GM21576 (cell line): ENCODE measurements at regions not wholly inside any gene's neighbourhood (a gene's known extent, or its start where the extent isn't known, plus 50 kb on each side); places are given as distances from the start of the nearest gene placed in this dataset.

Experiments
- ATAC-seq: cut with Tn5 transposase; IDR thresholded peaks from one replicate; pipeline ENCODE4 v1.9.1; 2021; ENCODE audit warnings: mild to moderate bottlenecking, moderate library complexity; ENCODE audit not compliant: unreplicated experiment

- no peak for ATAC-seq
These were observed 250.7 kb downstream of the TBC1D4 start for GRCh38 chr13:75231235-75231634.

DNA sequence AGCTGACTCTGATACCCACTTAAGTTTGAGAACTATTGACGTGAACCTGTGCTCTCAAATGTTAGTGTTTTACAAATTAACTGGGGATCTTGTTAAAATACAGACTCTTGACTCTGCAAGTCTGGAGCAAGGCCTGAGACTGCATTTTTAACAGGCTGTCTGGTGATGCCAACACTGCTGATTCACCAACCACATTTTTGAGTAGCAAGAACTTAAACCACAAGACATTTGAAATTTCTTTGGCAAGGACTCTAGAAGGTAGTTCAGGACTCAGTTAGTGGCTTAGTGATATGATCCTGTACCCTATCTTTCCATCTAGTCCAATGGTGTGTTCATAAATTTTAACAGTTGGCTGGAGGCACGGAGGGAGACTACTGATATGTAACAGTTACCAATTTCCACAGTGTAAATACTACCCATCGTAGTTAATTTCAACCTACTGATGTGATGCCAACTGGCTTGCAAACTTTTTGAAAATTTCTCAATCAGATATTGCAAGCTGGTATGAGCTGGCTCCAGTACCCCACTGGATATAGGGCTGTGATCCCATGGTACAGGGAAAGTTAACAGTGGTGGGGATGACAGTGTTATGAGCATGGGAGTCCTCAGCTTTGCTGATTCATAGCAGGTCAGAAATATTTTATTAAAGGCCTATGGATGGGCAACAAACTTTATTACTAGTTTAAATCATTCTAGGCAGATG, 255.1 kb downstream of the TBC1D4 start:
- no peak for ATAC-seq

- ATAC-seq: no peak
These were observed 255.9 kb downstream of the TBC1D4 start for GRCh38 chr13:75226092-75226491.

- ATAC-seq: no peak
These were observed 256.5 kb downstream of the TBC1D4 start for GRCh38 chr13:75225288-75226032.

DNA sequence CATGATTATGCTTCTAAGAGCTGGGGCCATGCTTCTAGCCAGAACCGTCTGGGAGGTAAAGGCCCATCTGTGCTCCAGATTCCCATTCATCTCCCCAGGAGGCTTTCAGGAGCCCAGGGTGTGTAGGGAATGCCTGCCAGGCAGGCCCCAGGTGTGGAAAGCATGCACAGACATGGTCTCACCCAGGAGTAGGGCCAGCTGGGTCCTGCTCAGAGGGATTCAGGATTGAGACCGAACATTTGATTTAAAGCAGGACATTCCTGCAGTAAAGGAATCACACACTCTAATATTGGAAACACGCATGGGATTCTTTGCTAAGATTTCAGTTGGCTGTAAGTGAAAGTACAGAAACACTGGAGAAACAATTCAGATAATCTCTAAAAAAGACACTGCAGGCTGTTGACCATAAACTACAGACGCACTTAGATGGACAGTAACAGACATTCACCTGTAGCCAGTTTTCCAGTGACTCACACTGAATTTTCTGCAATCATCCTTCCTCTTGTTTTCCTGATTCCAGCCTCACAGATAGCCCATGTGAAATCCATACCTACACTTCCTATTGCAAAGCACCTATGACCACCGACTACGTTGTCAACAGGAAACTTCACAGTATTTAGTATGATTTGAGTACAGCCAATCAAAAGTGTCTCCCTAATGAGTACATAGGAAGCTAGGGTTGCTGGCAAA, 257.8 kb downstream of the TBC1D4 start:
- ATAC-seq: no peak

DNA sequence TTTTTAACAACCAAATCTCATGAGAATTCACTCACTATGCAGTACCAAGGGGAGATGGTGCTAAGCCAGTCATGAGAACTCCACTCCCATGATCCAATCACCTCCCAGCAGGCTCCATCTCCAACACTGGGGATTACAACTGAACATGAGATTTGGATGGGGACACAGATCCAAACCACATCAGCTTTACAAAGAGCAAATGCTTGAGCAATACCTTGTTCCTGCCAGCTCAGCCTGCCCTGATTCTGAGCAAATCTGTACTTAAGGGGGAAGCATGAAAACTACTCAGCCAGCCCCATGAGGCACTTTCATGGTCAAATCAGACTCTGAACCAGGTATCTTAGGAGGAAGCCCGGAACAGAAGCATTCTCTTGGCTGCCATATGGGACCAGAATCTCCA, 259.9 kb downstream of the TBC1D4 start:
- no peak for ATAC-seq

GRCh38 chr13:75220861-75221260, 261.1 kb downstream of the TBC1D4 start:
- no peak for ATAC-seq

DNA sequence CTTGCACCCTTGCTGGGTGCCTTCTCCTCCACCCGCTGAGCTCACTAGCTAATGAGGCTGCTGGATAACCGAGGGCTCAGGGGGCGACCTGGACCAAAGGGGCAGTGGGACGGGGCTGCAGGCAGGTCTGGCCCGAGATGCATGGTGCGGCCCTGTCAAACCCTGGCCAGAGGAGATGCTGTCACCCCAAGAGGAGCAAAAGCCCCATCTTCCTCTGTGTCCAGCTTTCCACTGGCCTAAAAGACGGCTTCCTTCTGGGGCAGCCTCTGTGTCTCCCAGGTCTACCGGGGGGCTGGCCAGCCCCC, 261.8 kb downstream of the TBC1D4 start:
- no peak for ATAC-seq

DNA sequence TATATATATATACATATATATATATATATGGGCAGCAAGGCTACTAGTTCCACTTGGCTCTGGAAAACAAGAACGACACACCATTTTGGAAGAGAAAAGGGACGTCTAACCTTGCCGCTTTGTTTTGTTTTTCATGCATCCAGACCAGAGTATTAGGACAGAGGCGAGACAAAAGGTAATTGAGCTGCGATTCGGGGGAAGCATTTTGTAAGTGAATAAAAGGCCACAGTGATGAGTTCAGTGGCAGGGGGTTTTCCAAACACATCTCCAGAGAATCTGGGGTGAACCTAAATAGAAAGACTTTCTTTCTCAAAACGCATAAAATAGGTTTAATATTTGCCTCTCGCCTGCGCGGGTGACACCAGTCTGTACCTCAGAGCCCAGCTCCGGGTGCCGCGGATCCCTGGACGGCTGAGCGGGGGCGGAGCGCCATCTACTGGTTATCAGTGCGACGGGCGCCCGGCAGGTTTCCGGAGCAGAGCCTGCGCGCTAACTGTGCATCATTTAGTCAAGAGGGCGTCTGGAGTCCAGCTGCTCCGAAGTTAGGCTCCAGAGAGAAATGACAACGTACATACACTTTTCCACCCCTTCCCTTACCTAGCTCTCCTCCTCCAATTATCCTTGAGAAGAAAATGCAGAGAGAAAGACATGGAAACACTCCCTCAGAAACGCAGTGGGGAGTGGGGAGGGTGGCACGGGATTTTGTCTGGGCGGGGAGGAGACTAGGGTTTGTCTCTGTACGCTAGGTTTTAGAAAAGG, 262.3 kb downstream of the TBC1D4 start:
- ATAC-seq: peak; percentile 97

- ATAC-seq: no peak
These were observed 264.0 kb downstream of the TBC1D4 start for GRCh38 chr13:75217949-75218348.

DNA sequence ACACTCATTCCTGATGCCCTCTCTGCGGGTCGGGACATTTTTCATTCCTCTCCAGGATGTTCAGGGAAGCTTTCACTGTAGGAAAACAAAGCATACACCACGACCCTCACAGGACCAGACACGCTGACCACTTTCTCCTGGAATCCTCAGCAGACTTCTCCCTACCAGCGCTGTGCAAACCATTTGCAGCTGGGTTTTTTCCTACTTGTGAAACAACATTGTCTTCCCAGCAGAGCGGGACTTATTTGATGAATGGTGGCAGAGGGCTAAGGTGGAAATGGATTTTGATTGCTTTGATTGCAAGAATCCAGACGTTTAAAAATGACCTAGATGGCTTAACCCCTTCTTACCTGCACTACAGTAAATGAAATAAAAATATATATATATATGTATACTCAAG, 265.9 kb downstream of the TBC1D4 start:
- no peak for ATAC-seq

GRCh38 chr13:75214846-75215245, 267.1 kb downstream of the TBC1D4 start:
- no peak for ATAC-seq

- ATAC-seq: no peak
These were observed 279.0 kb downstream of the TBC1D4 start for GRCh38 chr13:75202981-75203380.

- ATAC-seq: no peak
These were observed 284.2 kb downstream of the TBC1D4 start for GRCh38 chr13:75197803-75198202.

DNA sequence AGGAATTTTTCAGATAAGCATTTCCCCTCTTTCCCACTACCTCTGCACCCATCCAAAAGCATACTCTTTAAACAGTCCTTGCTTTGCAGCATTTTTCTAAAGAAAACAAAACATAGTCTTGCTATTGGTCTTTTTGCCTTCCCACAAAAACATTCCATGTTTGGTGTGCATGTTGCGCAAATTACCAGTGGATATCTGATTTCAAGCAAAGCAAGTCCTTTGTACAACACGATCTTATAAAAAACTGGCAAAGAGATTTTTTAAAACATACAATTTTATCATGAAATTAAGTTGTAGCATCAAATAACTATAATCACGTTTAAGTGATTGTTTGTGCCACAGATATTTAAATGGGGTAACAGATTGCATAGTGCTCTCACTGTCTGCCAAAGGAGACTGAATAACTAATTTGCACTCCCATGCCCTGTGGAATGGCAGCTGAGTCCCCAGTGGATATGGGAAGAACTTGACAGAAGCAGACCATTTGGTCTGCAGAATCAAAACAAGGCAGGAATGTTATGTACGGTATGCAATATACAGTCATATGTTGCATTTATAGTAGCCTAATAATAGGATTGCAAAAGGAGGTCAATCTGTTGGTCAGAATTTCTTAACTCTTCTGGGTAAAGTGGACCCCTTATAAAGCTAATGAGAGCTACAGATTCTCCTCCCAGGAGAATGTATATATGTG, 285.7 kb downstream of the TBC1D4 start:
- ATAC-seq: no peak

DNA sequence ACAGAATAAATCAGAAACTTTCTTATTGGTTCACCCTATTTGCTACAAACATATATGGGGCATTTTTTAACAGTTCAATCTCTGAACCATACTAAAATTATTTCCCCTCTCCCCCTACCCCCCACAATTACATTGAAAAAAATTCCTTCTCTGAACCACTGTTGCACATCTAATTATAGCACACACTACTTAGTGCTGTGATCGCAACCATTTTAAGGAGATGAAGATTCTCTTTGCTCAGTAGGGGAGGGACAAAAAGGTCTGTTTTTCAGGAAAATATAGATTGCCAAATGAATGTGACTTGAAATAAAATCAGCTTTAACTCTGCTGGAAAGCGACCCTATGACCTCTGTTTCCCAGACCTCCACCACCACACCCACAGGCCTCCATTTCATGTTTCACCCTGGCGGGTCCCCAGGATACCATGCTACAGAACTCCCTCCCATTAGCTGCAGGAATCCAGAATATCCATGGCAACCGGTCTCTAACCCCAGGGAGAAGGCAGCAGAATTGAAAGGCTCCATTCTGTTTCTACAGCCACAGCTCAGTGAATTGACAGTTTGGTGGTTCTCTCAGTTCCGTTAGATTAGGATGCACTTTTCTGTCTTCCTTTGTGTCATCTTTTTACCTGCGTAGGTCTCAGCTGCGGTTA, 286.3 kb downstream of the TBC1D4 start:
- no peak for ATAC-seq

DNA sequence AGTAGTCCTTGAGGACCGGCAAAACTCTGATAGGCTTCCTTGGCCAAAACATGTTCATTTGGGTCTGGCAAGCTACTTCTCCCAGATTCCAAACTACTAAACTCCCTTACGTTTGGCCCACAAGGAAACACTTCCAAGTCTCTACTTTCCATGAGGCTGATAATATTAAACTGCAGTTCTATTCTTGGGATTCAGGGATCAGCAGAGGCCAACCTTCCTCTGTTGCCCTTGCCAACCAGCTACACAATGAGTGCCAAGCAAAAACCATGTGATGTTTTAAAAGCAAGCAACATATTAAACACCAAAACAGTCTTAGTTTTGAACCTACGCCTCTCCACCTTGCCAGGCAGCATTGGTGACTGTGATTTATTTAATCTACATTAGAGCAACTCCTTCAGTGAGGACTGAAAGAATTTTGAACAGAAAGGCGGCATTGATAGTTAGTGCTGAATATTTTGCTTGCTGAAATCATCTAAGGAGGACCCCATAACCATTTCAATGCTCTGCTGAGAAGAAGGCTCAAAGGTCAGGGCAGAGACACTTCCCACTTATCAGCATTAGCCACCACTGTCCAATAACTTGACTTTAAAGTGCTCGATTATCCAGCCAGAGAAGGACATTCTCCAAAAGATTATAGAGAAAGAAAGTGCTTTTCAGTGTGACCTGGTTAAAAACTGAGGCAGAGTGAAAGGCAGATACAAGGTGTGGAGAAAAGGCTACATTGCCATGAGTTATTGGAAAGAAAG, 287.1 kb downstream of the TBC1D4 start:
- no peak for ATAC-seq

DNA sequence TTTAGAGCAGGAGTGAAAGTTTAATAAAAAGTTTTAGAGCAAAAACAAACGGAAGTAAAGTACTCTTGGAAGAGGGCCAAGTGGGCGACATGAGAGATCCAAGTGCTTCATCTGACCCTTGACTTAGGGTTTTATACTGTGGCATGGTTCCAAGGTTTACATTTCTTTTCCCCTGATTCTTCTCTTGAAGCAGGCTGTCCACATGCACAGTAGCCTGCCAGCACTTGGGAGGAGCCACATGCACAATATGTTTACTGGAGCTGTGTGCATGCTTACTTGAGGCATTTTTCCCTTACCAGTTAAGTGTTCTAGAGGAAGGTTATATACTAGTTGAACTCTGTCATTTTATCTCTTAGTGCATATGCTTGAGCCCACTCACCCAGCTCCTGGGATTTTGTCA, 295.6 kb downstream of the TBC1D4 start:
- no peak for ATAC-seq

- no peak for ATAC-seq
These were observed 300.1 kb downstream of the TBC1D4 start for GRCh38 chr13:75181906-75182305.
